ENCODE measurements at regions not wholly inside any gene's neighbourhood (a gene's known extent, or its start where the extent isn't known, plus 50 kb on each side); places are given as distances from the start of the nearest gene placed in this dataset.

- TF ChIP-seq MYC (IDR thresholded peaks at IDR 0.05; ENCODE audit: borderline replicate concordance, low read length) (no peak), CTCF (IDR thresholded peaks at IDR 0.05) (no peak), POLR2A (IDR thresholded peaks at IDR 0.05; ENCODE audit: low read length) (no peak), HOXA7 (CRISPR knock-in tag; IDR thresholded peaks at IDR 0.05) (no peak), BCL3 (IDR thresholded peaks at IDR 0.05) (no peak), JUN (IDR thresholded peaks at IDR 0.05) (no peak), MAX (IDR thresholded peaks at IDR 0.05) (no peak), CHD2 (IDR thresholded peaks at IDR 0.05; ENCODE audit: low read length, partially characterized antibody) (no peak), EP300 (IDR thresholded peaks at IDR 0.05) (no peak), CBX8 (IDR thresholded peaks at IDR 0.05) (no peak), BHLHE40 (IDR thresholded peaks at IDR 0.05; ENCODE audit: low read depth, low read length) (no peak)
These were observed 2458.5 kb downstream of the ARAP2 start for GRCh38 chr4:33785843-33786242.
